GM12892 (cell line): ENCODE measurements at regions not wholly inside any gene's neighbourhood (a gene's known extent, or its start where the extent isn't known, plus 50 kb on each side); places are given as distances from the start of the nearest gene placed in this dataset.

Experiments
- POLR2A ChIP-seq: IDR thresholded peaks from 2 replicates; pipeline ENCODE4 v1.6.1; 2011; ENCODE audit warnings: low read depth, low read length, control low read depth
- POLR2AphosphoS5 ChIP-seq: IDR thresholded peaks from 2 replicates; pipeline ENCODE4 v1.6.1; 2011; ENCODE audit warnings: low read depth, low read length, control low read depth
- TAF1 ChIP-seq: IDR thresholded peaks from 2 replicates; pipeline ENCODE4 v1.6.1; 2011; ENCODE audit warnings: low read depth, mild to moderate bottlenecking, control low read depth, low read length, borderline replicate concordance

DNA sequence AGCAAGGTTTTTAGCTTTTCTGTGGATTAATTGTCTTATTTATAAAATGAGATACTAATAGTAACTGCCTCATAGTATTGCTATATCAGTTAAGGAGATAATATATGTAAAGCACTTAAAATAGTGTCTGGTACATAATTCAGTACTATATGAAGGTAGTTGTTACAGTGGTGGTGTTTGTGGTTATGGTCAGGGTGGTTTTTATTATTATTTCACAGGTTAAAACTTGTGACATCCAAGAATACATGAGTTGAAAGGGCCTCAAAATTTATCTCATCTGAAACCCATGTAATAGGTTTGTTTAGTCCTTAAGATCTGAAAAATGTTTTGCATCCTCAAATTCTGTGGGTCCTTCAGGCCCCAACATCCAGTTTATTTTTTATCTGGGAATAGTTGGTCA is 369.5 kb upstream of the LRATD1 start:
- TF ChIP-seq POLR2A (no peak), POLR2AphosphoS5 (no peak), TAF1 (no peak)
